ENCODE measurements at regions not wholly inside any gene's neighbourhood (a gene's known extent, or its start where the extent isn't known, plus 50 kb on each side); places are given as distances from the start of the nearest gene placed in this dataset.

DNA sequence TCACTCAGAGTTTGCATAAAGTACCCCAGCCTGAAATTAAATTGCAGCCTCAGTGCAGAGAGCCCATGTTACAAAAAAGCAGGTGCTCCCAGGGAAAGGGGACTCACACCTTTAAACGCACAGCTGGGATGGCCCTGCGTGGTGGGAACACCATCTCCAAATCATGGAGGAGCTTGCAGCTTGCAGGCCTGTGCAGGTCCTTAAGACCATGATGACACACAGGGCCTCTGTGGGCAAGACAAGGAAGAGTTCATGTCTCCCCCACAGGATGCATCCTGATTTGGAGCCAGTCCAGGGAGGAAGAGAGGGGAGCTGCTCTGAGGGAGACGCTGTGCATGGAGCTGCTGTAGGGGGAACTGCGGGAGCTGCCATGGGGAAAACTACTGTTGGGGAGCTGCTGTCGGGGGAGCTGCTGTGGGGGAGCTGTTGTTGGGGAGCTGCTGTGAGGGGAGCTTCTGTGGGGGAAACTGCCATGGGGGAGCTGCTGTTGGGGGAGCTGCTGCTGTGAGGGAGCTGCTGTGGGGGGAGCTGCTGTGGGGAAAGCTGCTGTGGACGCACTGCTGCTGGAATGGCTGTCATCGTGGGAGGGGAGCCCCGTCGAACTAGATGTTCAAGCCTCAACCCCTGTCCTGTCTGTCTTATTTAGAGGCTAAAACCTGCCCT is 113.9 kb downstream of the MATN1 start:
- no peaks in the 10 kb centered on the region for H3K9me3 Mint-ChIP-seq (ENCODE audit: unreplicated experiment)
- no peak overlapping the region for H3K4me3 ChIP-seq (ENCODE audit: low read depth, low read length)

DNA sequence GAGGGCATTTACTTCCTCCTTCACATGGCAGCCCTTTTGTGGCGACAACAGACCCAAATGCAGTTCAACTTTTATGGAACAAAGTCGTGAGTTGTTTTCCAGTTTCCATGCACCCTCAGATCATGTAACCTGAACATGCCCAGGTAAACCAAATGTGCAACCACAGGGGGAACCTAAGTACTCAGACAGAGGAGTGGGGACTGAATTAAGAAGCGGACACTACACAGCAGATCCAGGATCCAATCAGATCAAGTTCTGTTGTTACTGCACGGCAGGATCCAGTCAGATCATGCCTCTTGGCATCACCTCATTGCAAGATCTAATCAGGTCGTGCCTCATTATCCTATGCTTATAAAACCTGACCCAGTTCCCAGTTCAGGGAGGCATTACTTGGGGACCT is 115.7 kb downstream of the MATN1 start:
- Mint-ChIP-seq H3K36me3 (ENCODE audit: insufficient read depth, unreplicated experiment) (no peaks in the 10 kb centered on the region), H3K9me3 (ENCODE audit: unreplicated experiment) (no peaks in the 10 kb centered on the region), H3K4me1 (ENCODE audit: low read depth, unreplicated experiment) (no peaks in the 10 kb centered on the region), H3K27me3 (ENCODE audit: insufficient read depth, unreplicated experiment) (peaks cover 9% of the 10 kb centered on the region), H3K4me3 (ENCODE audit: unreplicated experiment) (no peak overlapping the region), H3K27ac (ENCODE audit: unreplicated experiment) (no peak overlapping the region)
- Histone ChIP-seq H3K27me3 (replicated peaks; ENCODE audit: control insufficient read depth, insufficient read depth, low read length) (no peaks in the 10 kb centered on the region), H3K4me3 (ENCODE audit: low read depth, low read length) (no peak overlapping the region), H3K9me3 (no peaks in the 10 kb centered on the region), H3K4me1 (no peaks in the 10 kb centered on the region), H3K36me3 (ENCODE audit: control insufficient read depth, insufficient read depth, low read length) (no peaks in the 10 kb centered on the region)
- TF ChIP-seq, protein P1, sequence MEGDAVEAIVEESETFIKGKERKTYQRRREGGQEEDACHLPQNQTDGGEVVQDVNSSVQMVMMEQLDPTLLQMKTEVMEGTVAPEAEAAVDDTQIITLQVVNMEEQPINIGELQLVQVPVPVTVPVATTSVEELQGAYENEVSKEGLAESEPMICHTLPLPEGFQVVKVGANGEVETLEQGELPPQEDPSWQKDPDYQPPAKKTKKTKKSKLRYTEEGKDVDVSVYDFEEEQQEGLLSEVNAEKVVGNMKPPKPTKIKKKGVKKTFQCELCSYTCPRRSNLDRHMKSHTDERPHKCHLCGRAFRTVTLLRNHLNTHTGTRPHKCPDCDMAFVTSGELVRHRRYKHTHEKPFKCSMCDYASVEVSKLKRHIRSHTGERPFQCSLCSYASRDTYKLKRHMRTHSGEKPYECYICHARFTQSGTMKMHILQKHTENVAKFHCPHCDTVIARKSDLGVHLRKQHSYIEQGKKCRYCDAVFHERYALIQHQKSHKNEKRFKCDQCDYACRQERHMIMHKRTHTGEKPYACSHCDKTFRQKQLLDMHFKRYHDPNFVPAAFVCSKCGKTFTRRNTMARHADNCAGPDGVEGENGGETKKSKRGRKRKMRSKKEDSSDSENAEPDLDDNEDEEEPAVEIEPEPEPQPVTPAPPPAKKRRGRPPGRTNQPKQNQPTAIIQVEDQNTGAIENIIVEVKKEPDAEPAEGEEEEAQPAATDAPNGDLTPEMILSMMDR (IDR thresholded peaks at IDR 0.05; ENCODE audit: insufficient read depth in 1 of 2, low read depth in 1 of 2, low read length in 1 of 2, severe bottlenecking in 1 of 2, unreplicated experiment in 1 of 2), result no peak
- DNase-seq, result no peak
- POLR2A ChIA-PET, result no interaction called here
- CTCF ChIA-PET, result no interaction called here
- intact Hi-C loops (cut with micrococcal nuclease; ENCODE audit: unreplicated experiment), result no loop called here
- BruUV-seq (replicated peaks), result no TSS peak

More for the DNA sequence above, 113.9 kb downstream of the MATN1 start:
- no peaks in the 10 kb centered on the region for H3K36me3 Mint-ChIP-seq (ENCODE audit: insufficient read depth, unreplicated experiment)
- no TSS peak for BruUV-seq (replicated peaks)
- H3K27ac Mint-ChIP-seq (ENCODE audit: unreplicated experiment), result no peak overlapping the region
- no peak for DNase-seq
- H3K27me3 Mint-ChIP-seq (ENCODE audit: insufficient read depth, unreplicated experiment), result peaks cover 7% of the 10 kb centered on the region
- ChIA-PET POLR2A (no interaction called here), CTCF (interaction anchor here (0.6 kb wide), 1 partner anchor 1269 kb away, joined by 3 read pairs; no protein-coding TSS in a partner anchor)
- Histone ChIP-seq H3K36me3 (ENCODE audit: control insufficient read depth, insufficient read depth, low read length) (no peaks in the 10 kb centered on the region), H3K27me3 (replicated peaks; ENCODE audit: control insufficient read depth, insufficient read depth, low read length) (no peaks in the 10 kb centered on the region), H3K9me3 (no peaks in the 10 kb centered on the region), H3K4me1 (no peaks in the 10 kb centered on the region)
- H3K4me1 Mint-ChIP-seq (ENCODE audit: low read depth, unreplicated experiment), result no peaks in the 10 kb centered on the region
- H3K4me3 Mint-ChIP-seq (ENCODE audit: unreplicated experiment), result no peak overlapping the region
- TF ChIP-seq, protein P1 (IDR thresholded peaks at IDR 0.05; ENCODE audit: insufficient read depth in 1 of 2, low read depth in 1 of 2, low read length in 1 of 2, severe bottlenecking in 1 of 2, unreplicated experiment in 1 of 2), result no peak
- intact Hi-C loops (cut with micrococcal nuclease; ENCODE audit: unreplicated experiment), result no loop called here

DNA sequence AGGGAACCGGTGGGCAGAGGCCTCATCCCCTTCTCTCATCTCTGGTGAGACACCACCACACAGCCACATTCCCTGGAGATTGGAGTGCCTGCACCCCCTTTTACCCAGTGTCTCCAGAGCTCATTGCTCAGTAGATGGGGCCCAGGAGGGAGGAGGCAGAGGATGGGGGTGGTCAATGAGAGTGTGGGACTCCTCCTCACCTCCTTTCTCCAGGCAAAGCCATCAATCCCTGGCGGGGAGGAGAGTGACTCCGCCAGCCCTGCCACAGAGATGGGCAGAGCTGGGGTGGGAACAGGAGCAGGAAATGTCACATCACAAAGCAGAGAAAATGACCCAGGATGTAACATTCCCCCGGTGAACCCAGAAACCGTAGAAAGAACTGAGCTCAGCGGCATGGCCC is 117.2 kb downstream of the MATN1 start:
- Mint-ChIP-seq H3K4me1 (ENCODE audit: low read depth, unreplicated experiment) (no peaks in the 10 kb centered on the region), H3K4me3 (ENCODE audit: unreplicated experiment) (no peak overlapping the region), H3K27me3 (ENCODE audit: insufficient read depth, unreplicated experiment) (peaks cover 9% of the 10 kb centered on the region), H3K9me3 (ENCODE audit: unreplicated experiment) (no peaks in the 10 kb centered on the region), H3K36me3 (ENCODE audit: insufficient read depth, unreplicated experiment) (no peaks in the 10 kb centered on the region), H3K27ac (ENCODE audit: unreplicated experiment) (no peak overlapping the region)
- no peaks in the 10 kb centered on the region for H3K4me1 ChIP-seq
- ChIA-PET CTCF (no interaction called here), POLR2A (no interaction called here)
- no TSS peak for BruUV-seq (replicated peaks)
- H3K36me3 ChIP-seq (ENCODE audit: control insufficient read depth, insufficient read depth, low read length), result no peaks in the 10 kb centered on the region
- TF ChIP-seq, protein P1 (IDR thresholded peaks at IDR 0.05; ENCODE audit: insufficient read depth in 1 of 2, low read depth in 1 of 2, low read length in 1 of 2, severe bottlenecking in 1 of 2, unreplicated experiment in 1 of 2), result no peak
- H3K27me3 ChIP-seq (replicated peaks; ENCODE audit: control insufficient read depth, insufficient read depth, low read length), result no peaks in the 10 kb centered on the region
- DNase-seq, result no peak
- no peak overlapping the region for H3K4me3 ChIP-seq (ENCODE audit: low read depth, low read length)
- no peaks in the 10 kb centered on the region for H3K9me3 ChIP-seq
- intact Hi-C loops (cut with micrococcal nuclease; ENCODE audit: unreplicated experiment), result no loop called here
